H1 (cell line): ENCODE measurements at regions not wholly inside any gene's neighbourhood (a gene's known extent, or its start where the extent isn't known, plus 50 kb on each side); places are given as distances from the start of the nearest gene placed in this dataset.

ENCODE experiments used
- CTCF ChIA-PET: fragments of 300-600 bp; sonication (Branson Sonifier 250); formaldehyde crosslinking; loops from one replicate; lab custom pipeline; 2021; ENCODE audit not compliant: partially characterized antibody; lab: Charles Lee
- POLR2A ChIA-PET: fragments of 300-600 bp; sonication (Branson Sonifier 250); formaldehyde crosslinking; loops from one replicate; lab custom pipeline; 2021; ENCODE audit warnings: inconsistent platforms; ENCODE audit not compliant: partially characterized antibody; lab: Charles Lee
- DNase-seq, 2 experiments: peaks; one replicate each; pipeline versions ENCODE4 v3.0.0 to v3.0.0-alpha.2; 2010 to 2022; ENCODE audit warnings: low spot score in 2 of 2, low read depth in 1 of 2, mixed read lengths in 1 of 2
- FAIRE-seq: peaks from 2 replicates; lab custom pipeline; 2011; peaks lifted over from hg19 to GRCh38; lab: Jason Lieb, UNC
- H2AFZ ChIP-seq: 2 replicates; pipeline ENCODE4 v1.8.1; 2012; ENCODE audit warnings: low read length, inconsistent platforms
- H2AK5ac ChIP-seq: 2 replicates; pipeline ENCODE4 v1.6.1; 2013; ENCODE audit warnings: low read depth, low read length
- H2BK120ac ChIP-seq: replicated peaks from 2 replicates; pipeline ENCODE3; 2013; ENCODE audit warnings: low read depth, low read length, inconsistent platforms
- H2BK12ac ChIP-seq: 2 replicates; pipeline ENCODE4 v1.6.1; 2013; ENCODE audit warnings: low read depth, low read length
- H2BK15ac ChIP-seq: 2 replicates; pipeline ENCODE4 v1.6.1; 2013; ENCODE audit warnings: low read length
- H2BK20ac ChIP-seq: 2 replicates; pipeline ENCODE4 v1.6.1; 2013; ENCODE audit warnings: low read length
- H2BK5ac ChIP-seq: 2 replicates; pipeline ENCODE4 v1.6.1; 2013; ENCODE audit warnings: low read depth, low read length
- H3K14ac ChIP-seq: 2 replicates; pipeline ENCODE4 v1.6.1; 2013; ENCODE audit warnings: inconsistent platforms; ENCODE audit not compliant: insufficient read length
- H3K18ac ChIP-seq: 2 replicates; pipeline ENCODE4 v1.6.1; 2013; ENCODE audit warnings: low read length; ENCODE audit errors: extremely low read depth
- H3K23ac ChIP-seq: 2 replicates; pipeline ENCODE4 v1.6.1; 2013; ENCODE audit warnings: inconsistent platforms; ENCODE audit not compliant: insufficient read length
- H3K23me2 ChIP-seq: 2 replicates; pipeline ENCODE4 v1.6.1; 2013; ENCODE audit warnings: low read depth, low read length
- H3K27ac ChIP-seq: 2 replicates; pipeline ENCODE4 v1.6.1; 2011; ENCODE audit warnings: low read depth, low read length, inconsistent platforms
- H3K27me3 ChIP-seq, 4 experiments: replicated peaks in 1 of 4; 1 replicate in 1 of 4; 2 replicates in 3 of 4; pipeline versions ENCODE4 v1.6.1 to v1.8.1; 2011 to 2013; ENCODE audit warnings: low read length in 3 of 4, mild to moderate bottlenecking in 3 of 4, inconsistent platforms in 2 of 4, mixed read lengths in 2 of 4, moderate library complexity in 1 of 4; ENCODE audit not compliant: control insufficient read depth in 3 of 4, insufficient read depth in 3 of 4; ENCODE audit errors: extremely low read depth in 1 of 4
- H3K36me3 ChIP-seq, 4 experiments: 2 replicates each; pipeline versions ENCODE4 v1.6.1 to v1.8.1; 2011 to 2013; ENCODE audit warnings: mild to moderate bottlenecking in 4 of 4, low read length in 3 of 4, moderate library complexity in 2 of 4, control low read depth in 1 of 4, inconsistent platforms in 1 of 4; ENCODE audit not compliant: insufficient read depth in 4 of 4, control insufficient read depth in 2 of 4
- H3K4ac ChIP-seq: replicated peaks from 2 replicates; pipeline ENCODE3; 2013; ENCODE audit warnings: low read length, low read depth, mixed read lengths, inconsistent platforms; ENCODE audit not compliant: insufficient read length
- H3K4me1 ChIP-seq, 4 experiments: replicated peaks in 1 of 4; 1 replicate in 1 of 4; 2 replicates in 3 of 4; pipeline versions ENCODE4 v1.6.1 to v1.8.1; 2011 to 2013; ENCODE audit warnings: low read length in 3 of 4, inconsistent platforms in 2 of 4, mixed read lengths in 1 of 4; ENCODE audit not compliant: insufficient read depth in 4 of 4, control insufficient read depth in 3 of 4
- H3K4me2 ChIP-seq, 2 experiments: 2 replicates each; pipeline versions ENCODE4 v1.6.1 to v1.8.1; 2011 to 2013; ENCODE audit warnings: low read depth in 2 of 2, low read length in 2 of 2, control low read depth in 1 of 2, inconsistent platforms in 1 of 2, mild to moderate bottlenecking in 1 of 2; ENCODE audit not compliant: insufficient read depth in 1 of 2
- H3K4me3 ChIP-seq, 4 experiments: fragments of 200-600, 300-600 bp in 1 of 4; sonication (generic), shearing (Covaris generic), sonication (Bioruptor Twin) in 1 of 4; 2 replicates each; pipeline versions ENCODE4 v1.5.1 to v1.8.1; 2011 to 2016; ENCODE audit warnings: low read length in 4 of 4, low read depth in 3 of 4, control low read depth in 2 of 4, inconsistent platforms in 2 of 4, mild to moderate bottlenecking in 2 of 4, mixed read lengths in 1 of 4, moderate library complexity in 1 of 4; ENCODE audit not compliant: insufficient read depth in 2 of 4; ENCODE audit errors: extremely low read depth in 1 of 4
- H3K56ac ChIP-seq: replicated peaks from 2 replicates; pipeline ENCODE3; 2013; ENCODE audit warnings: low read depth, mild to moderate bottlenecking, mixed read lengths, low read length, inconsistent platforms; ENCODE audit not compliant: insufficient read length
- H3K79me1 ChIP-seq: 2 replicates; pipeline ENCODE4 v1.6.1; 2013; ENCODE audit warnings: low read depth, low read length, control low read depth
- H3K79me2 ChIP-seq, 2 experiments: 2 replicates each; pipeline versions ENCODE4 v1.6.1 to v1.8.1; 2012 to 2013; ENCODE audit warnings: low read length in 2 of 2, mild to moderate bottlenecking in 2 of 2, inconsistent platforms in 1 of 2; ENCODE audit not compliant: insufficient read depth in 2 of 2, control insufficient read depth in 1 of 2
- H3K9ac ChIP-seq, 4 experiments: replicated peaks in 1 of 4; 1 replicate in 1 of 4; 2 replicates in 3 of 4; pipeline versions ENCODE4 v1.6.1 to v1.8.1; 2011 to 2013; ENCODE audit warnings: low read depth in 3 of 4, low read length in 3 of 4, control low read depth in 2 of 4, mild to moderate bottlenecking in 2 of 4, moderate library complexity in 2 of 4, inconsistent platforms in 1 of 4; ENCODE audit errors: extremely low read depth in 1 of 4
- H3K9me3 ChIP-seq, 2 experiments: 2 replicates each; pipeline versions ENCODE4 v1.6.1 to v1.8.1; 2012 to 2013; ENCODE audit warnings: mild to moderate bottlenecking in 2 of 2, moderate library complexity in 2 of 2, control low read depth in 1 of 2, inconsistent platforms in 1 of 2, low read depth in 1 of 2, low read length in 1 of 2, mixed read lengths in 1 of 2; ENCODE audit not compliant: insufficient read depth in 2 of 2
- H4K20me1 ChIP-seq, 2 experiments: replicated peaks in 1 of 2; 2 replicates each; pipeline versions ENCODE3 to v1.8.1; 2011 to 2013; ENCODE audit warnings: inconsistent platforms in 2 of 2, low read length in 2 of 2, mild to moderate bottlenecking in 1 of 2; ENCODE audit not compliant: insufficient read depth in 2 of 2, control insufficient read depth in 1 of 2
- H4K5ac ChIP-seq: 2 replicates; pipeline ENCODE4 v1.6.1; 2013; ENCODE audit warnings: low read length, low read depth, mixed read lengths, inconsistent platforms; ENCODE audit not compliant: insufficient read length
- H4K8ac ChIP-seq: 2 replicates; pipeline ENCODE4 v1.8.0; 2013; ENCODE audit warnings: mild to moderate bottlenecking, moderate library complexity, low read length, inconsistent platforms; ENCODE audit not compliant: insufficient read depth; ENCODE audit errors: extremely low read depth
- H4K91ac ChIP-seq: replicated peaks from 2 replicates; pipeline ENCODE3; 2013; ENCODE audit warnings: low read length, mixed read lengths, inconsistent platforms; ENCODE audit not compliant: insufficient read length
- BCL11A ChIP-seq, 2 experiments: IDR thresholded peaks; one replicate each; pipeline ENCODE4 v1.6.1; 2011; ENCODE audit warnings: low read depth in 2 of 2, low read length in 2 of 2, mild to moderate bottlenecking in 2 of 2
- KDM1A ChIP-seq: fragments of 200-600, 300-600 bp; sonication (generic); IDR thresholded peaks from 2 replicates; pipeline ENCODE4 v1.7.1; 2016; ENCODE audit warnings: mild to moderate bottlenecking, low read length, borderline replicate concordance
- RBBP5 ChIP-seq: IDR thresholded peaks from 2 replicates; pipeline ENCODE4 v1.7.1; 2012; ENCODE audit warnings: low read depth, mild to moderate bottlenecking, inconsistent platforms, low read length, moderate library complexity, borderline replicate concordance
- WGBS, 2 experiments: shearing (Covaris generic) in 1 of 2; methylation state at CpG; one replicate each; pipeline versions ENCODE4 v1.1.6 to v1.1.7; 2013 to 2015; ENCODE audit warnings: low lambda C conversion rate in 2 of 2, mixed read lengths in 2 of 2, inconsistent platforms in 1 of 2, low coverage in 1 of 2, missing lambda C conversion rate in 1 of 2; ENCODE audit not compliant: insufficient replicate concordance in 2 of 2, insufficient coverage in 1 of 2, insufficient read length in 1 of 2; ENCODE audit errors: extremely low coverage in 1 of 2, missing lambda C conversion rate in 1 of 2; 5-methylcytosine and 5-hydroxymethylcytosine counted together

- H2BK15ac ChIP-seq = no peak overlapping the region
- H3K4me3 ChIP-seq = no peak overlapping the region
- 87% methylated on average over 8 of the region's 8 CpGs; no CpG with 5 or more reads in 1 of the 2 experiments for WGBS, 2 experiments
- TF ChIP-seq BCL11A (IDR thresholded peaks at IDR 0.05; ENCODE audit: low read depth in 2 of 2, low read length in 2 of 2) (no peak), RBBP5 (no peak), KDM1A (no peak)
- H4K20me1 ChIP-seq = no peaks in the 10 kb centered on the region
- H2BK120ac ChIP-seq = no peak overlapping the region
- no peak overlapping the region for H4K5ac ChIP-seq
- H3K27ac ChIP-seq = no peak overlapping the region
- H3K4me1 ChIP-seq = no peaks in the 10 kb centered on the region
- no peak overlapping the region for H3K56ac ChIP-seq
- H3K4me2 ChIP-seq = no peak overlapping the region
- no peaks in the 10 kb centered on the region for H3K9me3 ChIP-seq
- no peak overlapping the region for H4K91ac ChIP-seq
- no peaks in the 10 kb centered on the region for H3K27me3 ChIP-seq
- no peak overlapping the region for H3K4ac ChIP-seq
- no peaks in the 10 kb centered on the region for H3K79me2 ChIP-seq
- H3K9ac ChIP-seq = no peak overlapping the region
- H3K79me1 ChIP-seq = no peaks in the 10 kb centered on the region
- no peak for FAIRE-seq
- ChIA-PET CTCF (interaction anchor here (1.3 kb wide), 1 partner anchor 12 kb away, joined by 5 read pairs; no protein-coding TSS in a partner anchor), POLR2A (no interaction called here)
- no peak for DNase-seq
- no peak overlapping the region for H2BK20ac ChIP-seq
- no peak overlapping the region for H3K18ac ChIP-seq
- no peaks in the 10 kb centered on the region for H3K36me3 ChIP-seq
- no peak overlapping the region for H4K8ac ChIP-seq
- no peak overlapping the region for H3K23ac ChIP-seq
- H2AK5ac ChIP-seq = no peak overlapping the region
- H2BK5ac ChIP-seq = no peak overlapping the region
- no peaks in the 10 kb centered on the region for H3K23me2 ChIP-seq
- no peak overlapping the region for H2AFZ ChIP-seq
- no peak overlapping the region for H2BK12ac ChIP-seq
- H3K14ac ChIP-seq = no peak overlapping the region
These were observed 127.7 kb upstream of the CST7 start for GRCh38 chr20:24821391-24821790.
